ENCODE measurements at regions not wholly inside any gene's neighbourhood (a gene's known extent, or its start where the extent isn't known, plus 50 kb on each side); places are given as distances from the start of the nearest gene placed in this dataset.

DNA sequence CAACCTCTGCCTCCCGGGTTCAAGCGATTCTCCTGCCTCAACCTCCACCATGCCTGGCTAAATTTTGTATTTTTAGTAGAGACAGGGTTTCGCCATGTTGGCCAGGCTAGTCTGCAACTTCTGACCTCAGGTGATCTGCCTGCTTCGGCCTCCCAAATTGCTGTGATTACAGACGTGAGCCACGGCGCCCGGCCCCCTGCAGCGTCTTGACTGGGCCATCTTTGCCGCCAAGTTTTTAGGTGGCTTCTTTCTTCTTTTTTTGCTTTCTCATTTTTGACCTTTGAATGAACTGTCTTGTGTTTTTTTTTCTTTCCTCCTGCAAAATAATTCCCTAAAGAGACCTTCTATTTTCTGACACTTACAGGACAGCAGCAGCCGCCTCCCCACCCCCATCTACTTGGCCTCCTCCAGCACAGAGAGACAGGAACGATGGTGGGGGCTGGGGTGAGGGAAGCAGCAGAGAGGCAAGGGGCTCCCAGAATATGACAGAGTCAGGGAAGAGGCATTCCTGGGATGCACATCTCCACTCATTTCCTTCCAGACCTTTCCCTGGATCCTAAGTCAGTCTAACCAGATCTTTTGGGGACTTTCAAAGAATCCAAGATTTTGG lies 92.6 kb upstream of the ALX4 start:
- TF ChIP-seq, protein P1, sequence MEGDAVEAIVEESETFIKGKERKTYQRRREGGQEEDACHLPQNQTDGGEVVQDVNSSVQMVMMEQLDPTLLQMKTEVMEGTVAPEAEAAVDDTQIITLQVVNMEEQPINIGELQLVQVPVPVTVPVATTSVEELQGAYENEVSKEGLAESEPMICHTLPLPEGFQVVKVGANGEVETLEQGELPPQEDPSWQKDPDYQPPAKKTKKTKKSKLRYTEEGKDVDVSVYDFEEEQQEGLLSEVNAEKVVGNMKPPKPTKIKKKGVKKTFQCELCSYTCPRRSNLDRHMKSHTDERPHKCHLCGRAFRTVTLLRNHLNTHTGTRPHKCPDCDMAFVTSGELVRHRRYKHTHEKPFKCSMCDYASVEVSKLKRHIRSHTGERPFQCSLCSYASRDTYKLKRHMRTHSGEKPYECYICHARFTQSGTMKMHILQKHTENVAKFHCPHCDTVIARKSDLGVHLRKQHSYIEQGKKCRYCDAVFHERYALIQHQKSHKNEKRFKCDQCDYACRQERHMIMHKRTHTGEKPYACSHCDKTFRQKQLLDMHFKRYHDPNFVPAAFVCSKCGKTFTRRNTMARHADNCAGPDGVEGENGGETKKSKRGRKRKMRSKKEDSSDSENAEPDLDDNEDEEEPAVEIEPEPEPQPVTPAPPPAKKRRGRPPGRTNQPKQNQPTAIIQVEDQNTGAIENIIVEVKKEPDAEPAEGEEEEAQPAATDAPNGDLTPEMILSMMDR (IDR thresholded peaks at IDR 0.05): no peak
- TF ChIP-seq EP300 (IDR thresholded peaks at IDR 0.05) (no peak), POLR2A (IDR thresholded peaks at IDR 0.05) (no peak)

Data from suprapubic skin (tissue), 3 donors.